SU-DHL-6 (cell line): ENCODE measurements at regions not wholly inside any gene's neighbourhood (a gene's known extent, or its start where the extent isn't known, plus 50 kb on each side); places are given as distances from the start of the nearest gene placed in this dataset.
"Not testable (repeated sequence)": the region's sequence is repeated elsewhere in the genome, so short reads cannot be mapped to it uniquely, and the experiment has no call there.

Source experiments
- H2AFZ ChIP-seq: fragments of 200-600 bp; sonication (generic); 2 replicates; pipeline ENCODE4 v1.6.1; 2014; ENCODE audit warnings: low read depth, mild to moderate bottlenecking, moderate library complexity, mixed read lengths, antibody characterized with exemption, low read length; ENCODE audit not compliant: severe bottlenecking
- H3F3A ChIP-seq: fragments of 200-600 bp; shearing (Covaris generic); 2 replicates; pipeline ENCODE4 v1.6.0; 2016; ENCODE audit warnings: antibody characterized with exemption, mild to moderate bottlenecking; ENCODE audit not compliant: insufficient read depth
- H3K27ac ChIP-seq: fragments of 200-600 bp; sonication (generic); 2 replicates; pipeline ENCODE4 v1.5.1; 2016; ENCODE audit warnings: low read depth, mild to moderate bottlenecking, low read length, moderate library complexity, mixed read lengths
- H3K27me3 ChIP-seq: fragments of 200-600 bp; sonication (generic), shearing (Covaris generic); 2 replicates; pipeline ENCODE4 v1.6.0; 2014; ENCODE audit warnings: mild to moderate bottlenecking, low read length
- H3K36me3 ChIP-seq: fragments of 200-600 bp; sonication (generic); 2 replicates; pipeline ENCODE4 v1.6.1; 2014; ENCODE audit warnings: mild to moderate bottlenecking, low read length, mixed read lengths
- H3K4me2 ChIP-seq: fragments of 300-600, 200-600 bp; shearing (Covaris generic), sonication (generic); 2 replicates; pipeline ENCODE4 v1.6.0; 2014; ENCODE audit warnings: low read length, low read depth, mild to moderate bottlenecking; ENCODE audit not compliant: poor library complexity, severe bottlenecking
- H3K4me3 ChIP-seq: fragments of 200-600 bp; sonication (generic); 2 replicates; pipeline ENCODE4 v1.5.1; 2014; ENCODE audit warnings: antibody characterized with exemption, low read length, mild to moderate bottlenecking, mixed read lengths; ENCODE audit not compliant: insufficient read depth, poor library complexity, severe bottlenecking
- H3K79me2 ChIP-seq: fragments of 200-600 bp; sonication (generic); 2 replicates; pipeline ENCODE4 v1.6.1; 2014; ENCODE audit warnings: mild to moderate bottlenecking, low read length, moderate library complexity; ENCODE audit not compliant: insufficient read depth
- H3K9ac ChIP-seq: fragments of 200-600 bp; sonication (generic); 2 replicates; pipeline ENCODE4 v1.7.0; 2014; ENCODE audit warnings: mild to moderate bottlenecking, low read length
- H3K9me2 ChIP-seq: fragments of 200-600 bp; sonication (generic); replicated peaks from 2 replicates; pipeline ENCODE4 v1.6.1; 2014; ENCODE audit warnings: low read length; ENCODE audit not compliant: insufficient read depth
- H3K9me3 ChIP-seq: fragments of 200-600 bp; sonication (generic); 2 replicates; pipeline ENCODE4 v1.6.1; 2014; ENCODE audit warnings: low read length, mixed read lengths; ENCODE audit not compliant: insufficient read depth
- H4K20me1 ChIP-seq: fragments of 200-600 bp; sonication (generic); 2 replicates; pipeline ENCODE4 v1.6.1; 2014; ENCODE audit warnings: low read depth, mild to moderate bottlenecking, antibody characterized with exemption, low read length, moderate library complexity, mixed read lengths
- EZH2phosphoT487 ChIP-seq: fragments of 200-600 bp; sonication (generic), shearing (Covaris generic); conservative IDR thresholded peaks from 2 replicates; pipeline ENCODE4 v1.6.1; 2018; ENCODE audit warnings: mild to moderate bottlenecking, antibody characterized with exemption, low read length, moderate library complexity, mixed read lengths
- TF ChIP-seq, protein P1 (sequence below): fragments of 200-600 bp; sonication (generic); IDR thresholded peaks from one replicate; pipeline ENCODE4 v1.5.1; 2017; ENCODE audit warnings: antibody characterized with exemption, mild to moderate bottlenecking, low read length, moderate library complexity; ENCODE audit not compliant: insufficient read depth, poor library complexity, severe bottlenecking

DNA sequence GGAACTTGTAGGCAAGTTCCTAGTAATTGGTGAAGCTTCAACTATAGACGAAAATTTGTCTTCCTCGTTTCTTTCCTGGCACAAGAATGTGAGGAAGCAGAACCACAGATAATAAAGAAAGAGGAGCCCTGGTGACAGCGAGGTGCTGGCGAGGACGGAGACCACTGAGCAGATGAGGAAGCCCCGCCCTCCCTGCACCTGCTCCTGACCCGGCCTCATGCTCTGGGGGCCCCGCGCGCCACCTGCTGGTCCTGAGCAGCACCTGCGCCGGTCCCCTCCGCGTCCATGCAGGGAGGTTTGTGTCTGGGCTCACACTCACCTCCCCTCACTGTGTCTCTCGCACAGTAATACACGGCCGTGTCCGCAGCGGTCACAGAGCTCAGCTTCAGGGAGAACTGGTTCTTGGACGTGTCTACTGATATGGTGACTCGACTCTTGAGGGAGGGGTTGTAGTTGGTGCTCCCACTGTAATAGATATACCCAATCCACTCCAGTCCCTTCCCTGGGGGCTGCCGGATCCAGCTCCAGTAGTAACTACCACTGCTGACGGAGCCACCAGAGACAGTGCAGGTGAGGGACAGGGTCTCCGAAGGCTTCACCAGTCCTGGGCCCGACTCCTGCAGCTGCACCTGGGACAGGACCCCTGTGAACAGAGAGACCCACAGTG is 1112.5 kb downstream of the TMEM121 start:
- Histone ChIP-seq H3K4me3 (peak overlapping the region; percentile 37), H3K4me2 (peak overlapping the region; percentile 50), H2AFZ (peak overlapping the region; percentile 62)
- not testable (repeated sequence) for H3K27ac ChIP-seq, H3K36me3 ChIP-seq, H4K20me1 ChIP-seq, H3K9me2 ChIP-seq, H3K9me3 ChIP-seq, H3F3A ChIP-seq, H3K27me3 ChIP-seq, H3K9ac ChIP-seq, H3K79me2 ChIP-seq
- TF ChIP-seq, protein P1, sequence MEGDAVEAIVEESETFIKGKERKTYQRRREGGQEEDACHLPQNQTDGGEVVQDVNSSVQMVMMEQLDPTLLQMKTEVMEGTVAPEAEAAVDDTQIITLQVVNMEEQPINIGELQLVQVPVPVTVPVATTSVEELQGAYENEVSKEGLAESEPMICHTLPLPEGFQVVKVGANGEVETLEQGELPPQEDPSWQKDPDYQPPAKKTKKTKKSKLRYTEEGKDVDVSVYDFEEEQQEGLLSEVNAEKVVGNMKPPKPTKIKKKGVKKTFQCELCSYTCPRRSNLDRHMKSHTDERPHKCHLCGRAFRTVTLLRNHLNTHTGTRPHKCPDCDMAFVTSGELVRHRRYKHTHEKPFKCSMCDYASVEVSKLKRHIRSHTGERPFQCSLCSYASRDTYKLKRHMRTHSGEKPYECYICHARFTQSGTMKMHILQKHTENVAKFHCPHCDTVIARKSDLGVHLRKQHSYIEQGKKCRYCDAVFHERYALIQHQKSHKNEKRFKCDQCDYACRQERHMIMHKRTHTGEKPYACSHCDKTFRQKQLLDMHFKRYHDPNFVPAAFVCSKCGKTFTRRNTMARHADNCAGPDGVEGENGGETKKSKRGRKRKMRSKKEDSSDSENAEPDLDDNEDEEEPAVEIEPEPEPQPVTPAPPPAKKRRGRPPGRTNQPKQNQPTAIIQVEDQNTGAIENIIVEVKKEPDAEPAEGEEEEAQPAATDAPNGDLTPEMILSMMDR = peak; percentile 44

DNA sequence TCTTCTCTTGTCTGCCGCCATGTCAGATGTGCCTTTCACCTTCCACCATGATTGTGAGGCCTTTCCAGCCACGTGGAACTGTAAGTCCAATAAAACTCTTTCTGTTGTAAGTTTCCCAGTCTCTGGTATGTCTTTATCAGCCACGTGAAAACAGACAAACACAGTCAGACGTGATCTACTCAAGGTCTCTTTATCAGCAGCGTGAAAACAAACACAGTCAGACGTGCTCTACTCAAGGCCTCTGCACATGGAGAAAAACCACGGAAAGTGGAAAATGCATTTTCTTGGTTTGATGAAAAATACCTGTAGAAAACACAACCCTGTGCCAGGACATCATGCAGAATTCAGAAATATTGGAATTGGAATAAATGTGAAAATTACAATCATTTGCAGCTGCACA is 1115.7 kb downstream of the TMEM121 start:
- TF ChIP-seq, protein P1 = no peak
- no peak for TF ChIP-seq EZH2phosphoT487

DNA sequence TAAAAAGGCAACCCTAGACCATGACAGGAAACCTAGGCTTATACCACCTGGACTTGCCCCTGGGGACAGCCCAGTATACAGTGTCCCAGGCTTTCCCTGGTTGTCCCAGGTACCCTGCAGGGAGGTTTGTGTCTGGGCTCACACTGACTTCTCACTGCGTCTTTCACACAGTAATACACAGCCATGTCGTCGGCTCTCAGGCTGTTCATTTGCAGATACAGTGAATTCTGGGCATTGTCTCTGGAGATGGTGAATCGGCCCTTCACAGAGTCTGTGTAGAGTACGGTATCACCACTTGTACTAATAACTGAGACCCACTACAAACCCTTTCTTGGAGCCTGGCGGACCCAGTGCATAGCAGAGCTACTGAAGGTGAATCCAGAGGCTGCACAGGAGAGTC is 1116.6 kb downstream of the TMEM121 start:
- H3K36me3 ChIP-seq, H4K20me1 ChIP-seq, H3K27ac ChIP-seq, H3K4me3 ChIP-seq, H3K27me3 ChIP-seq, H2AFZ ChIP-seq, H3K4me2 ChIP-seq, H3F3A ChIP-seq, H3K9me3 ChIP-seq, H3K9me2 ChIP-seq, H3K9ac ChIP-seq, H3K79me2 ChIP-seq: not testable (repeated sequence)

More for the DNA sequence above, 1115.7 kb downstream of the TMEM121 start:
- H3K4me2 ChIP-seq = no peak overlapping the region
- H3F3A ChIP-seq = no peaks in the 10 kb centered on the region
- H3K4me3 ChIP-seq = no peak overlapping the region
- no peaks in the 10 kb centered on the region for H3K27me3 ChIP-seq
- H3K9me2 ChIP-seq = no peaks in the 10 kb centered on the region
- no peaks in the 10 kb centered on the region for H3K9me3 ChIP-seq
- no peaks in the 10 kb centered on the region for H4K20me1 ChIP-seq
- H2AFZ ChIP-seq = no peak overlapping the region
- no peaks in the 10 kb centered on the region for H3K36me3 ChIP-seq
- no peaks in the 10 kb centered on the region for H3K79me2 ChIP-seq
- H3K9ac ChIP-seq = no peak overlapping the region
- H3K27ac ChIP-seq = no peak overlapping the region

DNA sequence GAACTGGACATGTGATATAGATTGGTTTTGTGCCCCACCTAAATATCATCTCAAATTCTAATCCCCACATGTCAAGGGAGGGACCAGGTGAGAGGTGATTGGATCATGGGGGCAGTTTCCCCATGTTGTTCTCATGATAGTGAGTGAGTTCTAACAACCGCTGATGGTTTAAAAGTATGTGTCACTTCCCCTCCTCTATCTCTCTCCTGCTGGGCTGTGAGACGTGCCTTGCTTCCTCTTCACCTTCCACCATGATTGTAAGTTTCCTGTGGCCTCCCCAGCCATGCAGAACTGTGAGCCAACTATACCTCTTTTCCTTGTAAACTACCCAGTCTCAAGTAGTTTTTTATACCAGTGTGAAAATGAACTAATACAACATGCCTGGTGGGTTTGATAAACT is 1122.5 kb downstream of the TMEM121 start:
- not testable (repeated sequence) for H3F3A ChIP-seq, H3K36me3 ChIP-seq, H3K79me2 ChIP-seq, H3K27me3 ChIP-seq, H4K20me1 ChIP-seq, H3K4me2 ChIP-seq, H3K27ac ChIP-seq, H3K9ac ChIP-seq, H2AFZ ChIP-seq, H3K4me3 ChIP-seq, H3K9me3 ChIP-seq, H3K9me2 ChIP-seq
